ENCODE measurements at regions not wholly inside any gene's neighbourhood (a gene's known extent, or its start where the extent isn't known, plus 50 kb on each side); places are given as distances from the start of the nearest gene placed in this dataset.

Small RNA genes lying in the stretch of these regions (small RNA-seq; reads per million reads assigned to genes)
- 0 reads per million in 7 experiments for gene AL136313.1
